ENCODE measurements at regions not wholly inside any gene's neighbourhood (a gene's known extent, or its start where the extent isn't known, plus 50 kb on each side); places are given as distances from the start of the nearest gene placed in this dataset.

DNA sequence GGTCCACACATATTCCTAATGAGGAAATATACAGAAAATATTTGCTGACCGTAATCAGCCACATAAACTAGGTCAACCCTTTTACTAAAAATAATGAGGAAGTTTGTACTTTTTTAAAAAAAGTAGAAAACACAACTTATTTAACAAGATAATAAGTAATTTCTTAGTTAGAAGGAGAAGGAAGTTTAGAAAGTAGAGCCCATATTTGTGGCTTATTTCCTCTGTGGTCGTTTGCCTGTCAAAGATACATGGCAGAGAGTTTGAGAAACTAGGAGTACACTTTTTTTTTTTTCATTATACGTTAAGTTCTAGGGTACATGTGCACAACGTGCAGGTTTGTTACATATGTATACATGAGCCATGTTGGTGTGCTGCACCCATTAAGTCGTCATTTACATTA, 1205.2 kb upstream of the MIR17HG start:
- no peak for DNase-seq (ENCODE audit: extremely low read depth, low read depth)
- no peak for TF ChIP-seq CTCF (IDR thresholded peaks at IDR 0.05; ENCODE audit: low read depth, low read length)

DNA sequence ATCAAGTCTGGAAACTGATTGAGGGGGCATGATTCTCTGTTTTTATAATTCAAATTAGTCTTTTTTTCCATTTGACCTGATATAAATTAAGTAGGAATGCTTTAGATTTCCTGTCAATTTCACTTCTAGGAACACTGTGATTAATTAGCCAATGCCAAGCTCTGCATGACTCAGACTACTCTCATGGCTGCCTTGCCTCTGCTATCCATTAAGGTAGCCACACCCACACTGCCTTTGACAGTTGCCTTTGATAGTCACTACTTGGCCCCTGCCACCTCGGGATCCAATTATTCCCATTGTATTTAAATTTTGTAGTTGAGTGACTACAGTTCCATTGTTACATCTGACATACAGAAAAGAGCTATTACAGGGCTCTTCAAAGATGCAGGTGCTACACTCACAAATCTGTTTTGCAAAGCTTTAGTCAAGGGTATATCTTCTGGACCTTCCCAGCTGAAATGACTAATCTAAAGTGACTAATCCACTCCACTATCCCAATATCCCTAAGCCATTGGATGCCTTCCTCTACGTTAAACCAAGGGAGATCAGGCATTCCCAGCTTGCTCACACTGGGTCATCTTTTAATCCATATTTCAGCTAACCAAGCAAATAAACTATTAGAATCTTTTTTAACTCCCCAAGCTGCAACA, 1193.1 kb upstream of the MIR17HG start:
- TF ChIP-seq CTCF (IDR thresholded peaks at IDR 0.05; ENCODE audit: low read depth, low read length): no peak
- no peak for DNase-seq (ENCODE audit: extremely low read depth, low read depth)

- DNase-seq (ENCODE audit: extremely low read depth, low read depth): no peak
- TF ChIP-seq CTCF (IDR thresholded peaks at IDR 0.05; ENCODE audit: low read depth, low read length): no peak
Measured at GRCh38 chr13:90156390-90156789, 1191.1 kb upstream of the MIR17HG start.

- no peak for TF ChIP-seq CTCF (IDR thresholded peaks at IDR 0.05; ENCODE audit: low read depth, low read length)
- no peak for DNase-seq (ENCODE audit: extremely low read depth, low read depth)
Measured at GRCh38 chr13:90168953-90169352, 1178.5 kb upstream of the MIR17HG start.

DNA sequence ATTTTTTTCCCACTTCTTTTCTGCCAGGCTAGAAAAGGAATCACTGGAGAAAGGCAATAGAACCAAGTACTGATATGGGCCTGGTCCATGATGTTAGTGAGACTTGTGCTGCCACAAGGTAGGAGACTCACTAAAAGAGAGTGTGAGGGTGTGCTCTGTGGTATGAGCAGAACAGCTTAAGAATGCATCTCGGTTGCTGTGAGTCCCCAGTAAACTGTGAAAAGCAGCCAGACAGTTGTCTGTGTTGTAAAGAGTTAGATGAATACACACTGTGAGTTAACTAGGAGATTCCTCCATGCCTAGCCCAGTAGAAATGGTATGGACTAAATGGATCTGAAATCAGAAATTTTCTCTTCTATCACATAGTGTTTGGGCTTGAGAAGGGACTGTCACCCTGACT, 1177.3 kb upstream of the MIR17HG start:
- no peak for DNase-seq (ENCODE audit: extremely low read depth, low read depth)
- no peak for TF ChIP-seq CTCF (IDR thresholded peaks at IDR 0.05; ENCODE audit: low read depth, low read length)

DNA sequence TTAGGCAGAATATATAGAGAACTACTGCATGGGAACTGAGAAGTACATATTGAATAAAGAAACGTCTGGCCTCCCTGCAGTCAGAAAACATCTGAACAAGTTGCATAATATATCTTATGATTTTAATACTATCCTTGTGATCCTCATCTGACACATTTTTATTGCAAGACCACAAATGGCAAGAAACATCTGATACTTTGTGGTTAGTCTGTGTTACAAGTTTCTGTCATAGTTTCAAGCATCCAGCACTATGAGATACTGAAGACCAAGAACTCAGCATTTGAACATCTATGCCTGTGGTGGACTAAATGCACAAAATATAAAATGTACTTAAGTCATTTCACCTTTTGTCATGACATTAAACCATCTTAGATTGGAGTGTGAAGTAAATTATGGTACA, 1175.8 kb upstream of the MIR17HG start:
- no peak for DNase-seq (ENCODE audit: extremely low read depth, low read depth)

GRCh38 chr13:90177512-90177911, 1170.0 kb upstream of the MIR17HG start:
- DNase-seq (ENCODE audit: extremely low read depth, low read depth): no peak
- no peak for TF ChIP-seq CTCF (IDR thresholded peaks at IDR 0.05; ENCODE audit: low read depth, low read length)

More for the DNA sequence above, 1175.8 kb upstream of the MIR17HG start:
- TF ChIP-seq CTCF (IDR thresholded peaks at IDR 0.05; ENCODE audit: low read depth, low read length): no peak

All from AG09319 (cell line).